ENCODE measurements at regions not wholly inside any gene's neighbourhood (a gene's known extent, or its start where the extent isn't known, plus 50 kb on each side); places are given as distances from the start of the nearest gene placed in this dataset.

- no peak for TF ChIP-seq EZH2phosphoT487 (IDR thresholded peaks at IDR 0.05; ENCODE audit: borderline replicate concordance, low read length)
- no peak for TF ChIP-seq CTCF (IDR thresholded peaks at IDR 0.05; ENCODE audit: low read depth, low read length, poor library complexity, severe bottlenecking)
Observed at GRCh38 chr2:120402067-120402433, 56.1 kb downstream of the INHBB start.
